A673 (cell line): ENCODE measurements at regions not wholly inside any gene's neighbourhood (a gene's known extent, or its start where the extent isn't known, plus 50 kb on each side); places are given as distances from the start of the nearest gene placed in this dataset.

ENCODE experiments used
- EZH2 ChIP-seq: fragments of 200-600 bp; sonication (generic); IDR thresholded peaks from 2 replicates; pipeline ENCODE4 v1.6.1; 2017; ENCODE audit warnings: borderline replicate concordance, low read depth, mild to moderate bottlenecking, mixed read lengths, antibody characterized with exemption, low read length; ENCODE audit not compliant: poor library complexity, severe bottlenecking
- TF ChIP-seq, protein P1 (sequence below): fragments of 300-800, 200-600 bp; sonication (generic); conservative IDR thresholded peaks from 2 replicates; pipeline ENCODE4 v1.5.1; 2017; ENCODE audit warnings: low read depth, mild to moderate bottlenecking, antibody characterized with exemption, low read length, moderate library complexity, mixed read lengths

- TF ChIP-seq, protein P1, sequence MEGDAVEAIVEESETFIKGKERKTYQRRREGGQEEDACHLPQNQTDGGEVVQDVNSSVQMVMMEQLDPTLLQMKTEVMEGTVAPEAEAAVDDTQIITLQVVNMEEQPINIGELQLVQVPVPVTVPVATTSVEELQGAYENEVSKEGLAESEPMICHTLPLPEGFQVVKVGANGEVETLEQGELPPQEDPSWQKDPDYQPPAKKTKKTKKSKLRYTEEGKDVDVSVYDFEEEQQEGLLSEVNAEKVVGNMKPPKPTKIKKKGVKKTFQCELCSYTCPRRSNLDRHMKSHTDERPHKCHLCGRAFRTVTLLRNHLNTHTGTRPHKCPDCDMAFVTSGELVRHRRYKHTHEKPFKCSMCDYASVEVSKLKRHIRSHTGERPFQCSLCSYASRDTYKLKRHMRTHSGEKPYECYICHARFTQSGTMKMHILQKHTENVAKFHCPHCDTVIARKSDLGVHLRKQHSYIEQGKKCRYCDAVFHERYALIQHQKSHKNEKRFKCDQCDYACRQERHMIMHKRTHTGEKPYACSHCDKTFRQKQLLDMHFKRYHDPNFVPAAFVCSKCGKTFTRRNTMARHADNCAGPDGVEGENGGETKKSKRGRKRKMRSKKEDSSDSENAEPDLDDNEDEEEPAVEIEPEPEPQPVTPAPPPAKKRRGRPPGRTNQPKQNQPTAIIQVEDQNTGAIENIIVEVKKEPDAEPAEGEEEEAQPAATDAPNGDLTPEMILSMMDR, result no peak
- no peak for TF ChIP-seq EZH2
These were observed 211.1 kb upstream of the GALNT5 start for GRCh38 chr2:157046396-157046795.
